Thymus (tissue), 11 donors: ENCODE measurements at regions not wholly inside any gene's neighbourhood (a gene's known extent, or its start where the extent isn't known, plus 50 kb on each side); places are given as distances from the start of the nearest gene placed in this dataset.

ENCODE experiments used
- DNase-seq, 9 donors: peaks; one replicate each; pipeline ENCODE4 v3.0.0-alpha.2; 2013; ENCODE audit warnings: low spot score in 9 of 9, low read depth in 6 of 9, missing footprints in 1 of 9
- H3K27ac ChIP-seq, 2 donors: one replicate each; pipeline ENCODE4 v1.5.1; 2013; ENCODE audit warnings: control low read depth in 1 of 2, low read depth in 1 of 2, low read length in 1 of 2, mild to moderate bottlenecking in 1 of 2, moderate library complexity in 1 of 2
- H3K27me3 ChIP-seq, 2 donors: one replicate each; pipeline ENCODE4 v1.5.1; 2013; ENCODE audit warnings: low read length in 1 of 2; ENCODE audit not compliant: control insufficient read depth in 2 of 2, insufficient read depth in 1 of 2
- H3K36me3 ChIP-seq, 2 donors: one replicate each; pipeline ENCODE4 v1.5.1; 2013; ENCODE audit warnings: low read length in 1 of 2, mild to moderate bottlenecking in 1 of 2, moderate library complexity in 1 of 2; ENCODE audit not compliant: control insufficient read depth in 2 of 2, insufficient read depth in 2 of 2
- H3K4me1 ChIP-seq, 2 donors: one replicate each; pipeline ENCODE4 v1.5.1; 2013; ENCODE audit warnings: low read length in 2 of 2; ENCODE audit not compliant: control insufficient read depth in 2 of 2, insufficient read depth in 2 of 2
- H3K4me3 ChIP-seq, 2 donors: one replicate each; pipeline ENCODE4 v1.5.1; 2013; ENCODE audit warnings: low read length in 2 of 2, control low read depth in 1 of 2, mild to moderate bottlenecking in 1 of 2
- H3K9me3 ChIP-seq, 2 donors: one replicate each; pipeline ENCODE4 v1.5.1; 2013; ENCODE audit warnings: low read length in 1 of 2, mild to moderate bottlenecking in 1 of 2; ENCODE audit not compliant: control insufficient read depth in 2 of 2, insufficient read depth in 1 of 2
- WGBS: extraction: QIAGEN DNeasy Blood & Tissue Kit; methylation state at CpG from one replicate; pipeline ENCODE4 v1.1.7; 2013; 5-methylcytosine and 5-hydroxymethylcytosine counted together
- donor health status: healthy.

DNA sequence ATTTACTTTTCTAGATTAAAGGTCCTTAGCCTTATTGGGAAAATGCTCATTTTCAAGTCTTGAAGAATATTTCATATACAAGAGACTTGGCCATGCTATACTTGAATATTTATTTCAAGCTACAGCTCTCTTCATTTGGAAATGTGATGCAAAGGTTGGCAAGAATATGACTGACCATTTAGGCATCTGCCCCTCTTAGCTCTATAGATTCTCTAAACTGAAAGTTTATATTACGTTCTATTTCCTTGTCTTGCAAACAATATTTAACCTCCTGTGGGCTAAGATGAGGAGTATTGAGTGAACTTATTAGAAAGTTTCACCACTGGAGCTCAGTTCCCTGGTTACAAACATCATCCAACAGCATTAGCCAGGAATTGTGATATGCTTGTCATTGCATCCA, 593.1 kb downstream of the MAT2B start:
- no peak for DNase-seq
- no peaks in the 10 kb centered on the region for H3K27me3 ChIP-seq
- WGBS = 93% methylated on average over 1 of the region's 1 CpG
- no peak overlapping the region for H3K4me3 ChIP-seq
- no peaks in the 10 kb centered on the region for H3K9me3 ChIP-seq
- no peaks in the 10 kb centered on the region for H3K4me1 ChIP-seq
- H3K27ac ChIP-seq = no peak overlapping the region
- H3K36me3 ChIP-seq = no peaks in the 10 kb centered on the region

DNA sequence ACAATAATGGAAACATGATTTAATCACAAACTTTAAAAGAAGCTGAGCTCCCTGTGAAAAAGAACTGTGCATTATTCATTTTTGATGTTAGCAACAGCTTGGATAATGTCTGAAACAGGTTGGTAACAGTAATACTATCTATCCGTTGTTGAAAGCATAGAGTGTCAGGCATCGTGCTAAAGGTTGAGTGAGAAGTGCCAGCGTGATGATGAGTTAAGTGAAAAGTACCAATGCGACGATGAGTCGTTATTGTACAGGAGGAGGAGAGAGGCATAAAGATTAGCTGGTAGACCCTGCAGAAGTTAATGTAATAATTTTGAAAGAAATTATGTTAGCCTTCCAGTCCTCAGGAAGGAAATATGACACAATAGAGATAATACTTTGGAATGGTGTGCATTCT, 593.6 kb downstream of the MAT2B start:
- DNase-seq = no peak
- H3K36me3 ChIP-seq = no peaks in the 10 kb centered on the region
- H3K4me1 ChIP-seq = no peaks in the 10 kb centered on the region
- no peaks in the 10 kb centered on the region for H3K9me3 ChIP-seq
- H3K27me3 ChIP-seq = no peaks in the 10 kb centered on the region
- H3K4me3 ChIP-seq = no peak overlapping the region
- no peak overlapping the region for H3K27ac ChIP-seq
- WGBS = 80% methylated on average over 6 of the region's 6 CpGs

DNA sequence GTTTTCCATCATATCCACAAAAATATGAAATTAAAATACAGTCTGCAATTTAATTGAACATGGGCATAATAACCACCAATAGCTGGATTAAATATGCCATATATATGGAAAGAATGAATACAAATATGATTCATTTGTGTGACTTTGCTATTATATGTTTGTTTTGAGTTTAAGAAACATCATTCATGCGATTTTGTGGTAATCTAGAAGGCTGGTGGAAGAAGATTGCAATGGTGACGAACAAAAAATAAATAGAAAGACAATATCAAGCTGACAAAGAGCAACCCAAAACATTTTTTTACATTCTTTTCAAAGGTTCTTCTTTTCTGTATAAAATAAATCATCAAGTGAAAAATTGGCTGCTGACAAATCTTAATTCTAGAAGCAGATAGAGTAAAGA, 610.0 kb downstream of the MAT2B start:
- H3K4me3 ChIP-seq = no peak overlapping the region
- H3K9me3 ChIP-seq = no peaks in the 10 kb centered on the region
- no peaks in the 10 kb centered on the region for H3K36me3 ChIP-seq
- WGBS = 86% methylated on average over 2 of the region's 2 CpGs
- no peak overlapping the region for H3K27ac ChIP-seq
- H3K4me1 ChIP-seq = no peaks in the 10 kb centered on the region
- H3K27me3 ChIP-seq = no peaks in the 10 kb centered on the region
- no peak for DNase-seq

DNA sequence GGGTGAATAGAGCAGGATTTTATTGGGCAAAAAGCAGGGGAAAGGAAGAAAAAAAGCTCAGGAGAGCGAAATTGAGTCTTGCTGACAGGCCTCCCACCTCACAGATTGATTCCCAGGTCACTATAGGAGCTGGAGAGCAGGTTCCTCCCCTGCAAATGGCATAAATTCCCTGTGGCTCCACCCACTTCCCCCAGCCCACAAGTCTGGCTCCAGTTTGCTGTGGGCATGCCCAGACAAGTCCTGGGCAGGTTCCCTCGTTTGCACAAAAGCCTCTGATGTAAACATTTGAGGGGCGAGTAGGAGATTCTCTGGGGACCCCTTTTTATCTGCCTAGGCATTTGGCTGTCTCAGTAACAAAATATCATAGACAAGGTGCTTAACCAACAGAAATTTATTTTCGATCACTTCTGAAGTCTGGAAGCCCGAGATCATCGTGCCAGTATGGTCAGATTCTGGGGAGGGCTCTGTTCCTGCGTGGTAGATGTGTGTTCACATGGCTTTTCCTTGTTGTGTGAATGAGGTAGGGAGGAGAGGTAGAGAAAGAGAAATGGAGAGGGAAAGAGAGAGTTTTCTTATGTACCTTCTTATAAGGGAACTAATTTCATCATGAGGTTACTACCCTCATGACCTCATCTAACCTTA, 614.5 kb downstream of the MAT2B start:
- Histone ChIP-seq H3K4me1 (no peaks in the 10 kb centered on the region), H3K9me3 (no peaks in the 10 kb centered on the region), H3K36me3 (no peaks in the 10 kb centered on the region), H3K4me3 (no peak overlapping the region), H3K27ac (no peak overlapping the region), H3K27me3 (no peaks in the 10 kb centered on the region)
- no peak for DNase-seq
- WGBS = 80% methylated on average over 7 of the region's 7 CpGs

DNA sequence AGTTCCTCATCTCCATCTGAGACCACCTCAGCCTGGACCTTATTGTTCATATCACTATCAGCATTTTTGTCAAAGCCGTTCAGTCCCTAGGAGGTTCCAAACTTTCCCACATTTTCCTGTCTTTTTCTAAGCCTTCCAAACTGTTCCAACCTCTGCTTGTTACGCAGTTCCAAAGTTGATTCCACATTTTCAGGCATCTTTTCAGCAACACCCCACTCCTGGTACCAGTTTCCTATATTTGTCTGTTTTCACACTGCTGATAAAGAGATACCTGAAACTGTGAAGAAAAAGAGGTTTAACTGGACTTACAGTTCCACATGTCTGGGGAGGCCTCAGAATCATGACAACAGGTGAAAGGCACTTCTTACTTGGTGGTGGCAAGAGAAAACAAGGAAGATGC, 622.1 kb downstream of the MAT2B start:
- no peak overlapping the region for H3K4me3 ChIP-seq
- no peak for DNase-seq
- H3K36me3 ChIP-seq = no peaks in the 10 kb centered on the region
- H3K27ac ChIP-seq = no peak overlapping the region
- H3K4me1 ChIP-seq = no peaks in the 10 kb centered on the region
- no peaks in the 10 kb centered on the region for H3K27me3 ChIP-seq
- peaks cover 2 to 17% of the 10 kb centered on the region in 2 donors for H3K9me3 ChIP-seq
- WGBS = 92% methylated on average over 2 of the region's 2 CpGs

DNA sequence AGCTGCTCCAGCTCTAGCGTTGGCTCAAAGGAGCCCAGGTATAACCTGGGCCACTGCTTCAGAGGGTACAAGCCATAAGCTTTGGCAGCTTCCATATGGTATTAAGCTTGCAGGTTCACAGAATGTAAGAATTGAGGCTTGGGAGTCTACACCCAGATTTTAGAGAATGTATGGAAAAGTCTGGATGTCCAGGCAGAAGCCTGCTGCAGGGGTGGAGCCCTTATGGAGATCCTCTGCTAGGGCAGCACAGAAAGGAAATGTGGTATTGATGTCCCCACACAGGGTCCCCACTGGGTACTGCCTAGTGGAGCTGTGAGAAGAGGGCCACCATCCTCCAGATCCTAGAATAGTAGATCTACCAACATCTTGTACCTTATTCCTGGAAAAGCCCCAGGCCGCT, 626.9 kb downstream of the MAT2B start:
- Histone ChIP-seq H3K9me3 (peaks cover 2 to 11% of the 10 kb centered on the region in 2 donors), H3K4me3 (no peak overlapping the region), H3K27me3 (no peaks in the 10 kb centered on the region), H3K36me3 (no peaks in the 10 kb centered on the region), H3K4me1 (no peaks in the 10 kb centered on the region), H3K27ac (no peak overlapping the region)
- no peak for DNase-seq
- 98% methylated on average over 2 of the region's 2 CpGs for WGBS

DNA sequence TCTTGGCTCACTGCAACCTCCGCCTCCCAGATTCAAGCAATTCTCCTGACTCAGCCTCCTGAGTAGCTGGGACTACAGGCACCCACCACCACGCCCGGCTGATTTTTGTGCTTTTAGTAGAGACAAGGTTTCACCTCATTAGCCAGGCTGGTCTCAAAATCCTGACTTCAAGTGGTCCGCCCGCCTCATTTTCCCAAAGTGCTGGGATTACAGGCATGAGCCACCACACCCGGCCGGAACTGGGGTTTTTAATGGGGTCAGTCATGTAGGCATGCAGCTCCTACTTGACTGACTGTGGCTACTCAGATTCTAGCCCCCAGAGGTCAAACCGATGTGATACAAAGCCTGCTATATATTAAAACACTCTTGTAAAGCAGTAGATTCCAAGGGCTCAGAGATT, 631.7 kb downstream of the MAT2B start:
- Histone ChIP-seq H3K4me1 (no peaks in the 10 kb centered on the region), H3K27me3 (no peaks in the 10 kb centered on the region), H3K9me3 (peaks cover 1 to 5% of the 10 kb centered on the region in 2 donors), H3K4me3 (no peak overlapping the region), H3K36me3 (no peaks in the 10 kb centered on the region), H3K27ac (no peak overlapping the region)
- WGBS = 97% methylated on average over 8 of the region's 8 CpGs
- DNase-seq = no peak

GRCh38 chr5:164139423-164139822, 634.0 kb downstream of the MAT2B start:
- DNase-seq = no peak
- H3K27me3 ChIP-seq = no peaks in the 10 kb centered on the region
- H3K4me1 ChIP-seq = no peaks in the 10 kb centered on the region
- no peak overlapping the region for H3K4me3 ChIP-seq
- 96% methylated on average over 2 of the region's 2 CpGs for WGBS
- H3K36me3 ChIP-seq = no peaks in the 10 kb centered on the region
- no peaks in the 10 kb centered on the region for H3K9me3 ChIP-seq
- H3K27ac ChIP-seq = no peak overlapping the region

DNA sequence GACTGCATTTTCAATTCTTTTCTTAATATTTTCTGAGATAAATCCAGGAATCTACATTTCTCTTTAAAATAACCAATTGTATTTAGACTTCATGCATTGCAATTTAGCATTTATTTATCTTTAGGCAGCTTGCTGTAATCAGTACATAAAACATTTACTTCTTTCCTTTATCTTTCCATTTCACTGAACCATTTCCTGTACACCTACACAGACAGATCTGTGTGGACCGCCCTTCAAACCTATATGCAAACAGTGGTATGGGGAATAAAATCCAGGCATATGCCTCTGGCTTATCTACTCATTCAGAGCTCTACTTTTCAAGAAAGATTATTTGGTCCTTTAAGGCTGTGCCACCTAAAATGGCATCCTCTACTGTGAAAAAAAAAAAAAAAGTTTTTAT, 640.0 kb downstream of the MAT2B start:
- H3K4me3 ChIP-seq = no peak overlapping the region
- H3K27ac ChIP-seq = no peak overlapping the region
- no peaks in the 10 kb centered on the region for H3K36me3 ChIP-seq
- no peaks in the 10 kb centered on the region for H3K4me1 ChIP-seq
- 83% methylated on average over 1 of the region's 1 CpG for WGBS
- no peaks in the 10 kb centered on the region for H3K9me3 ChIP-seq
- H3K27me3 ChIP-seq = no peaks in the 10 kb centered on the region
- DNase-seq = no peak

GRCh38 chr5:164146223-164146622, 640.8 kb downstream of the MAT2B start:
- no peaks in the 10 kb centered on the region for H3K4me1 ChIP-seq
- H3K9me3 ChIP-seq = no peaks in the 10 kb centered on the region
- DNase-seq = no peak
- H3K27me3 ChIP-seq = no peaks in the 10 kb centered on the region
- H3K36me3 ChIP-seq = no peaks in the 10 kb centered on the region
- no peak overlapping the region for H3K27ac ChIP-seq
- 93% methylated on average over 4 of the region's 4 CpGs for WGBS
- H3K4me3 ChIP-seq = no peak overlapping the region
